Epithelial cell of proximal tubule (primary cell): ENCODE measurements at regions not wholly inside any gene's neighbourhood (a gene's known extent, or its start where the extent isn't known, plus 50 kb on each side); places are given as distances from the start of the nearest gene placed in this dataset.

ENCODE experiments used
- DNase-seq: peaks from one replicate; pipeline ENCODE4 v3.0.0-alpha.2; 2011; ENCODE audit warnings: low read depth
- H3K4me3 ChIP-seq: 2 replicates; pipeline ENCODE4 v1.5.1; 2011; ENCODE audit warnings: low read depth, mild to moderate bottlenecking, low read length
- CTCF ChIP-seq: conservative IDR thresholded peaks from 2 replicates; pipeline ENCODE4 v1.5.1; 2012; ENCODE audit warnings: low read depth, mild to moderate bottlenecking, low read length

GRCh38 chr16:55390630-55391237, 66.7 kb downstream of the IRX6 start:
- H3K4me3 ChIP-seq = no peak overlapping the region
- TF ChIP-seq CTCF = no peak
- no peak for DNase-seq

- no peak for TF ChIP-seq CTCF
- no peak overlapping the region for H3K4me3 ChIP-seq
- no peak for DNase-seq
These were observed 67.9 kb downstream of the IRX6 start for GRCh38 chr16:55391760-55392375.

GRCh38 chr16:55392701-55393100, 68.7 kb downstream of the IRX6 start:
- no peak overlapping the region for H3K4me3 ChIP-seq
- no peak for TF ChIP-seq CTCF
- DNase-seq = no peak

GRCh38 chr16:55393991-55394390, 70.0 kb downstream of the IRX6 start:
- no peak for DNase-seq
- TF ChIP-seq CTCF = no peak
- no peak overlapping the region for H3K4me3 ChIP-seq

GRCh38 chr16:55398762-55399161, 74.8 kb downstream of the IRX6 start:
- TF ChIP-seq CTCF = no peak
- DNase-seq = no peak
- H3K4me3 ChIP-seq = no peak overlapping the region

- no peak for DNase-seq
- no peak for TF ChIP-seq CTCF
- H3K4me3 ChIP-seq = no peak overlapping the region
These were observed 75.9 kb downstream of the IRX6 start for GRCh38 chr16:55399911-55400310.

- no peak for TF ChIP-seq CTCF
- no peak overlapping the region for H3K4me3 ChIP-seq
- no peak for DNase-seq
These were observed 77.0 kb downstream of the IRX6 start for GRCh38 chr16:55401046-55401445.
